Small intestine (tissue), 7 donors: ENCODE measurements at regions not wholly inside any gene's neighbourhood (a gene's known extent, or its start where the extent isn't known, plus 50 kb on each side); places are given as distances from the start of the nearest gene placed in this dataset.
"Not testable (repeated sequence)": the region's sequence is repeated elsewhere in the genome, so short reads cannot be mapped to it uniquely, and the experiment has no call there.

ENCODE experiments used
- DNase-seq, 2 donors: peaks; one replicate each; pipeline versions ENCODE4 v3.0.0 to v3.0.0-alpha.2; 2013
- FAIRE-seq: peaks from 2 replicates; lab custom pipeline; 2012; peaks lifted over from hg19 to GRCh38; lab: Jason Lieb, UNC
- H3K27ac ChIP-seq, 3 donors: one replicate each; pipeline ENCODE4 v1.5.1; 2013; ENCODE audit warnings: low read length in 2 of 3, mild to moderate bottlenecking in 2 of 3, control low read depth in 1 of 3, inconsistent platforms in 1 of 3, low read depth in 1 of 3, moderate library complexity in 1 of 3
- H3K27me3 ChIP-seq, 3 donors: one replicate each; pipeline ENCODE4 v1.6.1; 2013; ENCODE audit warnings: low read length in 3 of 3, inconsistent platforms in 1 of 3; ENCODE audit not compliant: control insufficient read depth in 3 of 3, insufficient read depth in 3 of 3
- H3K36me3 ChIP-seq, 3 donors: one replicate each; pipeline ENCODE4 v1.6.1; 2013; ENCODE audit warnings: low read length in 3 of 3, inconsistent platforms in 1 of 3, low read depth in 1 of 3, mild to moderate bottlenecking in 1 of 3, moderate library complexity in 1 of 3; ENCODE audit not compliant: control insufficient read depth in 3 of 3, insufficient read depth in 2 of 3
- H3K4me1 ChIP-seq, 3 donors: one replicate each; pipeline ENCODE4 v1.6.1; 2013; ENCODE audit warnings: low read length in 2 of 3, inconsistent platforms in 1 of 3, low read depth in 1 of 3, mild to moderate bottlenecking in 1 of 3, moderate library complexity in 1 of 3; ENCODE audit not compliant: control insufficient read depth in 3 of 3, insufficient read depth in 2 of 3
- H3K4me3 ChIP-seq, 3 donors: one replicate each; pipeline ENCODE4 v1.5.1; 2013; ENCODE audit warnings: low read length in 3 of 3, control low read depth in 1 of 3, inconsistent platforms in 1 of 3, low read depth in 1 of 3, mild to moderate bottlenecking in 1 of 3, moderate library complexity in 1 of 3
- H3K9me3 ChIP-seq, 2 donors: one replicate each; pipeline ENCODE4 v1.6.1; 2013; ENCODE audit warnings: low read depth in 1 of 2, low read length in 1 of 2; ENCODE audit not compliant: control insufficient read depth in 2 of 2, insufficient read depth in 1 of 2
- WGBS, 3 donors: extraction: QIAGEN DNeasy Blood & Tissue Kit; methylation state at CpG; one replicate each; pipeline ENCODE4 v1.1.7; 2013; 5-methylcytosine and 5-hydroxymethylcytosine counted together
- donor health status: healthy with polysubstance abuse.
- donor health status: control.
- donor health status: control.
- donor health status: Bipolar disorder and iron deficiency.
- donor health status: healthy.

- FAIRE-seq (no peak), DNase-seq (peak; percentile 35 to 78)
- H3K9me3 ChIP-seq: peaks cover 0 to 3% of the 10 kb centered on the region in 2 donors
- H3K27ac ChIP-seq: no peak overlapping the region
- H3K4me1 ChIP-seq: peaks cover 3 to 8% (median 4%) of the 10 kb centered on the region in 3 donors
- H3K27me3 ChIP-seq: no peaks in the 10 kb centered on the region
- H3K36me3 ChIP-seq: peaks cover 0 to 15% (median 0%) of the 10 kb centered on the region in 3 donors
- no peak overlapping the region for H3K4me3 ChIP-seq
- WGBS, 3 donors: 21 to 68% (median 52%) methylated on average over 7 of the region's 7 CpGs
Measured at GRCh38 chr2:8438996-8439395, 242.9 kb upstream of the ID2 start.

GRCh38 chr2:8440029-8440778 is 241.7 kb upstream of the ID2 start:
- WGBS, 3 donors: 67 to 88% (median 77%) methylated on average over 12 of the region's 12 CpGs
- Histone ChIP-seq H3K4me3 (no peak overlapping the region), H3K27ac (no peak overlapping the region), H3K9me3 (peaks cover 0 to 3% of the 10 kb centered on the region in 2 donors), H3K27me3 (no peaks in the 10 kb centered on the region), H3K36me3 (peaks cover 0 to 15% (median 0%) of the 10 kb centered on the region in 3 donors), H3K4me1 (peaks cover 3 to 8% (median 4%) of the 10 kb centered on the region in 3 donors)
- no peak for DNase-seq
- no peak for FAIRE-seq

GRCh38 chr2:8441371-8441770 is 240.5 kb upstream of the ID2 start:
- FAIRE-seq (no peak), DNase-seq (no peak)
- Histone ChIP-seq H3K36me3 (peaks cover 0 to 15% (median 0%) of the 10 kb centered on the region in 3 donors), H3K9me3 (peaks cover 0 to 3% of the 10 kb centered on the region in 2 donors), H3K4me3 (no peak overlapping the region), H3K27ac (no peak overlapping the region), H3K27me3 (no peaks in the 10 kb centered on the region), H3K4me1 (peaks cover 3 to 12% (median 6%) of the 10 kb centered on the region in 3 donors)
- WGBS, 3 donors: 87 to 88% (median 88%) methylated on average over 12 of the region's 12 CpGs

- Histone ChIP-seq H3K4me3 (no peak overlapping the region), H3K4me1 (peaks cover 3 to 12% (median 6%) of the 10 kb centered on the region in 3 donors), H3K36me3 (peaks cover 0 to 15% (median 0%) of the 10 kb centered on the region in 3 donors), H3K9me3 (peaks cover 0 to 3% of the 10 kb centered on the region in 2 donors), H3K27ac (no peak overlapping the region), H3K27me3 (no peaks in the 10 kb centered on the region)
- WGBS, 3 donors: 58 to 88% (median 66%) methylated on average over 2 of the region's 2 CpGs
- DNase-seq: no peak
- FAIRE-seq: no peak
Measured at GRCh38 chr2:8441986-8442385, 239.9 kb upstream of the ID2 start.

- no peak overlapping the region for H3K27ac ChIP-seq
- peaks cover 0 to 15% (median 0%) of the 10 kb centered on the region in 3 donors for H3K36me3 ChIP-seq
- 65 to 71% (median 70%) methylated on average over 4 of the region's 4 CpGs for WGBS, 3 donors
- no peaks in the 10 kb centered on the region for H3K27me3 ChIP-seq
- peaks cover 0 to 2% of the 10 kb centered on the region in 2 donors for H3K9me3 ChIP-seq
- DNase-seq: no peak
- H3K4me3 ChIP-seq: no peak overlapping the region
- peaks cover 3 to 12% (median 6%) of the 10 kb centered on the region in 3 donors for H3K4me1 ChIP-seq
- no peak for FAIRE-seq
Measured at GRCh38 chr2:8442833-8443486, 238.9 kb upstream of the ID2 start.

- Histone ChIP-seq H3K27me3 (no peaks in the 10 kb centered on the region), H3K9me3 (no peaks in the 10 kb centered on the region), H3K4me1 (peaks cover 0 to 6% (median 2%) of the 10 kb centered on the region in 3 donors), H3K36me3 (peaks cover 0 to 6% (median 0%) of the 10 kb centered on the region in 3 donors), H3K4me3 (no peak overlapping the region), H3K27ac (peak overlapping the region in 1 of 3 donors; percentile 36)
- FAIRE-seq (no peak), DNase-seq (no peak)
- WGBS, 3 donors: 29 to 53% (median 37%) methylated on average over 4 of the region's 4 CpGs
Measured at GRCh38 chr2:8445580-8445979, 236.3 kb upstream of the ID2 start.

GRCh38 chr2:8446751-8447150 is 235.1 kb upstream of the ID2 start:
- FAIRE-seq: not testable (repeated sequence)

GRCh38 chr2:8447610-8448221 is 234.1 kb upstream of the ID2 start:
- no peak for FAIRE-seq
- H3K36me3 ChIP-seq: no peaks in the 10 kb centered on the region

More at GRCh38 chr2:8446751-8447150, 235.1 kb upstream of the ID2 start:
- not testable (repeated sequence) for H3K4me1 ChIP-seq, H3K4me3 ChIP-seq, DNase-seq, H3K9me3 ChIP-seq, H3K36me3 ChIP-seq, H3K27ac ChIP-seq, H3K27me3 ChIP-seq
- 85 to 93% (median 90%) methylated on average over 3 of the region's 3 CpGs for WGBS, 3 donors

More at GRCh38 chr2:8447610-8448221, 234.1 kb upstream of the ID2 start:
- DNase-seq: no peak
- Histone ChIP-seq H3K27ac (no peak overlapping the region), H3K9me3 (no peaks in the 10 kb centered on the region), H3K4me3 (no peak overlapping the region), H3K4me1 (peaks cover 0 to 8% (median 2%) of the 10 kb centered on the region in 3 donors), H3K27me3 (no peaks in the 10 kb centered on the region)
- WGBS, 3 donors: 68 to 90% (median 86%) methylated on average over 3 of the region's 3 CpGs
